ENCODE measurements at regions not wholly inside any gene's neighbourhood (a gene's known extent, or its start where the extent isn't known, plus 50 kb on each side); places are given as distances from the start of the nearest gene placed in this dataset.

DNA sequence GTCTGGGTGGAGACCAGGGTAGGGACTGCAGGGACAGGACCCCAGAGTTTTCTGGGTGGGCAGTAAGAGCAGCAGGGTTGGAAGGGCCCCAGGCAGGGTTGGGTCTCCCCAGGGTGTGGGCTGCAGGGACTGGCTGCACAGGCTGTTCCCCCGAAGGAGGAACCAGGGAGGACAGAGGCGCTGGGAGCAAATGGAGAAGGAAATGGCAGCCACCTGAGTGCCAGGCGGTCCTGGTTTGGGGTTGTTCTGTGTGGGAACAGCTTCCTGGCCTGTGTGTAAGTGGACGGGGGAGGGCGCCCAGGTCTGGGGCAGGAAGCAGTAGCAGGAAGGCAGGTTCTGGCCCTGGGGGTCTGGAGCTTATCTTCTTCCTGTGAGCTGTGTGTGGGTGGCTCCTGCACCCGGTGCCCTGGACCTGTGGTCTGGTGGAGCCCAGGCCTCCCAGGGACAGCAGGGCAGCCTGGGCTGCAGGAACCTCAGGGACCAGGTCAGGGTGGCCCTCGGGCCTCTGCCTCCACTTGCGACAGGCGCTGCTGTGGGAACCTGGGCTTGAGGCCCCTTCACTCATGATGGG is 372.8 kb downstream of the TMEM121 start:
- TF ChIP-seq STAT1 (IDR thresholded peaks at IDR 0.05; ENCODE audit: unreplicated experiment) (no peak), EZH2 (IDR thresholded peaks at IDR 0.05; ENCODE audit: low read depth, unreplicated experiment) (no peak)
- TF ChIP-seq, protein P1, sequence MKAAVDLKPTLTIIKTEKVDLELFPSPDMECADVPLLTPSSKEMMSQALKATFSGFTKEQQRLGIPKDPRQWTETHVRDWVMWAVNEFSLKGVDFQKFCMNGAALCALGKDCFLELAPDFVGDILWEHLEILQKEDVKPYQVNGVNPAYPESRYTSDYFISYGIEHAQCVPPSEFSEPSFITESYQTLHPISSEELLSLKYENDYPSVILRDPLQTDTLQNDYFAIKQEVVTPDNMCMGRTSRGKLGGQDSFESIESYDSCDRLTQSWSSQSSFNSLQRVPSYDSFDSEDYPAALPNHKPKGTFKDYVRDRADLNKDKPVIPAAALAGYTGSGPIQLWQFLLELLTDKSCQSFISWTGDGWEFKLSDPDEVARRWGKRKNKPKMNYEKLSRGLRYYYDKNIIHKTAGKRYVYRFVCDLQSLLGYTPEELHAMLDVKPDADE (IDR thresholded peaks at IDR 0.05) = no peak
